HG02938 (cell line): ENCODE measurements at regions not wholly inside any gene's neighbourhood (a gene's known extent, or its start where the extent isn't known, plus 50 kb on each side); places are given as distances from the start of the nearest gene placed in this dataset.
A peak's percentile ranks its signal among the peaks of the same experiment; 100 is the strongest.

Source experiments
- ATAC-seq: cut with Tn5 transposase; IDR thresholded peaks from one replicate; pipeline ENCODE4 v1.9.1; 2021; ENCODE audit warnings: mild to moderate bottlenecking, moderate library complexity; ENCODE audit not compliant: unreplicated experiment

DNA sequence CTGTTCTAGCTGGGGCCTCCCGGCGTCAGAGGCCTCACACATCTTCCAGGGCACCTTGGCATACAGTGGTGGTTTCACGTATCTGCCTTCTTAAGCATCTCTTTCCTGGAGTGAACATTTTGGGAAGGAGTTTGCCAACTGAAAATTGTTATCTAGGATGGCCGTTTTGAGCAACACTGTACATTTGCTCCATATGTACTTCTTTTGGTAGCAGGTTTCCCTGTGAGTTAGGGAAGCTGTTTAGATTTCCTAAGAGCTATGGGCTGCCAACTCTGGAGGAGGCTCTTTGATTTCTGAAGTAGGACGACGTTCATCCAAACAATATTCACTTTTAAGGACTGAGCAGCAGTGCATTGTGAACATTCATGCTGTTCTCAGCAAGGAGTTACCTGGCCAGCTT, 665.9 kb downstream of the SQOR start:
- ATAC-seq = no peak

DNA sequence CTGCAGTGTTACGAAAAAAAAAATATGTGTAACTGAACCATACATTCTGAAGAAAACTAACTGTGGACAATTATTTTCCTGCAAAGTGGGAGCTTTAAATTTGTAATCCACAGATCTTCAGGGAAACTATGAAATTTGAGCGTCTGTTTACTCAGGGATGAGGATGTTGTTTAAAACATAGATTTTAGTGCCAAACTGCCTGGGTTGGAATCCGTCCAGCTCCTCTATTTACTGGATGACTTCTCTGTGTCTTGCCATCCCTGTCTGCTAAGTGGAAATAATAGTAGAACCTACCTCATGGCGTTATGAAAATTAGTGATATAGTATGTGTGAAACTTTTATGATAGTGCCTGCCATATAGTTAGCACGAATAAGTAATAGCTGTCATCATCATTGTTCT, 666.5 kb downstream of the SQOR start:
- no peak for ATAC-seq

- ATAC-seq = no peak
These were observed 667.0 kb downstream of the SQOR start for GRCh38 chr15:46301826-46302225.

DNA sequence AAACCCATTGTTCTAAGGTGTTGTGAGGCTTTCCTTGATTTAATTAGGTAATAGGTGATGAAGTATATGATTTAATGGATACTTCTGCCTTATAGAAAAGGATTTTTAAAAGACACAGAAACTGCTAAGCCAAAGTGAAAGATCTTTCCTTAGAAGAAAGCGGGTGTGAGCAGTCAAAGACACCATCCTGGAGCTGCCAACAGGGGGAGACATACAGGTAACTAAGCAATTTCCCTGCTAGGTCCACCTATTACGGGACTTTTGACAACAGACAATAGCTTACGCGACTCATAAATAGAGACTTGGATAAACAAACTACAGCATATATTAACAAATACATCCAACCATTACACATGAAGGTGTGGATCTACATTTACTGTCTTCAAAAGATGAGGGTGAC, 669.5 kb downstream of the SQOR start:
- ATAC-seq = no peak

DNA sequence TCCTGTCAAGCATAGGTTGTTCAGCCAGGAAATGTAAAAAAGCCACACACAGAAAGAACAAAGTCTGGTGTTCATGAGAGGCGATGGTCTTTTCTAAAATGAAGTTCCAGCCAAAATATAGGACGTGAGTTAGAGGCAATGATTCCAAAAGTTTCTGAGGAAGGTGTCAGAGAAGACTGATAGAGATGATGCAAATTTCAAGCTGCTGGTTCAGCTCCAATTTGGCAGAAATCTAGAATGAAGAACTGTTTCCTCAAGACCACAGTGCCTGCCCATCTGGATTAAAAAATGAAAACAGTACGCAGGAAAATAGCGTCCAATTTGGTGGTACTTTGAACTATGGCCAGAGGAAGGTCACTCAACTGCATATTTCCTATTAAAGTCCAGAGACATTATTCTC, 672.9 kb downstream of the SQOR start:
- no peak for ATAC-seq

GRCh38 chr15:46309914-46310313, 675.1 kb downstream of the SQOR start:
- ATAC-seq = no peak

- ATAC-seq = peak; percentile 94
These were observed 677.4 kb downstream of the SQOR start for GRCh38 chr15:46312133-46312740.

- no peak for ATAC-seq
These were observed 680.6 kb downstream of the SQOR start for GRCh38 chr15:46315434-46315833.

GRCh38 chr15:46316024-46316423, 681.2 kb downstream of the SQOR start:
- no peak for ATAC-seq

DNA sequence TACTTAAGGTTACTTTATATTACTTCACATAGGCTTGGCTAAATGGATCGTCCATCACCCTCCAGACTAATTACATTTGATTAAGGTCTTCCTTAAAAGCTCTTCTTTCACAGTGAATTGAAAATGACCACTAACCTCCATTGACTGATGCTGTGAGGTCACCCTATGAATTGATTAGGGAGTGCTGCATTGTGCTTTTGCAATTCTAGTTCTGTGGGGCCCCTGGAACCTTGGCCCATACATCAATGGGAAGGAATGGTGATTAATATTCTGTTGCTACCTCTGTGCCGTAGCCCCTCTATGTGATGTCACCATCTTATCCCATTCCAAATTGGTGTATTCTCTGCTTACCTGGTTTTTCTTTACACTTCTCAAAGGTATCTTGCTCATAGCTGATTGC, 682.2 kb downstream of the SQOR start:
- no peak for ATAC-seq

DNA sequence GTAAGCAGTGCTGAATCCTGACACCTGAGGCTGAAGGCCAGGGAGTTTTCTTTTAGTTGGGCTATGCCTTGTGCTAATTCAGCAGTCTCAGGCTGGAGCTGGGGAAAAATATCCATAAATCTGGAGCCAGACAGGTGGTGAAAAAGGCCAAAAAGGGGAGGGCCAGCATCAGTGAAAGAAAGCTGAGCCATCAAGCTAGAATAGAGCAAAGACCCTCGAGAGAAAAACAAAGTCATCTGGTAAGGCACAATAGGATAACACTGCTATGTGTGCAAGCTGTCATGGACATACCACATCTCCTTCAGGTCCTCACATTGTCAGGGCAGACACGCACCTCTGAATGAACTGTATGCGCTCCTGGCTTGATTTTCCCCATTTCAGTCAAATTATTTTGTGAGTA, 687.9 kb downstream of the SQOR start:
- ATAC-seq = no peak

DNA sequence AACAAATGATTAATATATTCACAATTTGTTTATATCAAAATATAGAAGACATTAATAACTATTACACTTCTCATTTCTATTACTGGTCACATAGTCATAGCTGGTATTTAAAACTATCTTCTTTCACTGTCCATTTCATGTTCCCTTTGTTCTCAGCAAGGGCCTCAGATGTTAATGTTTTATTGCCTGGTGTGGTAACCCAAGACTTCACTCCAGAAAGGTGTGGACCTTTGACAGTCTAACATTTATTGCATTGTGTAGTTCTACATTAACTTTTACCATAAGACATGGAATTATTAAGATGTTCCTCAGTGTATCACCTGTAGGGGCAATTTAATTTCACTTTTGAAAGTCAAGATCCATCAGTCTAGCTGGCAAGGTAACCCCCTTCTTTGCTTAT, 691.3 kb downstream of the SQOR start:
- ATAC-seq = no peak

- no peak for ATAC-seq
These were observed 694.0 kb downstream of the SQOR start for GRCh38 chr15:46328821-46329220.

- no peak for ATAC-seq
These were observed 695.0 kb downstream of the SQOR start for GRCh38 chr15:46329876-46330275.

DNA sequence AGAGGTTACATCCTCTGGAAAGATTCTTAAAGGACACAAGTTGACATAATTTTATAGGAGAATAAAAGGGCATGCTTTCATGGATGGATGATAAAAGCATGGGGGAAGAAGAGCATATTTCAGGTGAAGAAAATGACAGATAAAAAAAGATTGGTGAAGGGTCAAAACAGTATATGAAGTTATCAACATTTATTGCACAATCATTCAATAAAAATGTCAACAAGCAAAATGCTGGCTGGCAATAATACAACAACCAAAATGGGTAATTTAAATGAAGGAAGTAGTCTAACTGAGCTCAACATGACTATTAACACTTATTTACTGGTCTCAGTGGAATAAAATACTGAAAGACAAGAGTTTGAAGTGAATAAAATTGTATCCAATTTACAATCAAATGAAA, 696.7 kb downstream of the SQOR start:
- ATAC-seq = no peak

- ATAC-seq = no peak
These were observed 708.5 kb downstream of the SQOR start for GRCh38 chr15:46343196-46343935.

GRCh38 chr15:46344115-46344724, 709.4 kb downstream of the SQOR start:
- no peak for ATAC-seq

DNA sequence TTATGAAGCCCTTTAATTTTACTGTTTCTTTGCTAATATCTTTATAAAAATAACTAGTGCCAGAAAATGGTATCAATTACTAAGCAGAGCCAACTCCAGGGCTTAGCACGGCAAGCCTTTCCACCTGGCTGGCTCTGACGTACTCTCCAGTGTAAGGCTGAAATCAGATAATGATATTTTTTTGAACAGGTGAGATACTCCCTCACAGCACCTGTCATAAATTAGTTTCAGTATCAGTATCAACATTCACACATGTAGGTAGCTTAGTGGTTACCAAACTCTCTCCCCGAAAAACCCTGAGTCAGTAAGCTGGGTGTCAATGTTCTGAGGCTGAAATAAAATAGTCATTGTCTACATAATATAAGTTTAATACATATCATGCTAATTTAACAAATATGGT, 710.1 kb downstream of the SQOR start:
- ATAC-seq = no peak

DNA sequence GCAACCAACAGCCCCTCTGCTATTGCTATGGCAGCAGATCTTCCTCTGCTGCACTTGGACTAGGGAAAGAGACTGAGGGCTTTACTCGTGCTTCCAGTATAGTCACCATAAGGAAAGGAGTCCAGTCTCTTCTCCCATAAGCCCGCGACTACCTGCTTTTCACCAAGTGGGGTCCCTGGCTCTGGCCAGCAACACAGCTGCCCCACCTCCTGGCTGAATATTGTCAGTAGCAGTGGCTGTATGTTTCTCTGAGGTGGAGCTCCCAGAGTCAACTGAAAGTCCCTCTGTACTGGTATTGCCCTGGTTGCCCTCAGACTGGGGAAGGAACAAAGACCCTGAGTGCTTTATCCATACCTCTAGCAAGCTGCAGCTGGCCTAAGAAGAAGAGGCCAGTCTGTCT, 719.6 kb downstream of the SQOR start:
- no peak for ATAC-seq

DNA sequence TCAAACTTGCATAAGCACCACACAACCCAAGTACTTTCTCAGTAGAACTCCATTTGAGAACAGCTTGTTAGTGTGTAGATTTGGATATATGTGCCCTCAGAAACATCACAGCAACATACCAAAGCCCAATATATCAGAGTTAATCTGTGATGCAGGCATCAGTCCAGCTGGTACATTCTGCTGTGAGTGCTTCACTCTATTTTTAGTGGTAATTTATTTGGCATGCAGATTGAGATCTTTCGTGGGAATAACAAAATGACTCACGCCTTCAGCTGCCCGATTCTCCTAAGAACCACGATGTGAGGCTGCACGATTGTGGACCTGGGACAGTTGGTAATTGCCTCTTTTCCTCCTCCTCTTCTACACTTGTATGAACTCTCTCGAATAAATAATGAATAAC, 730.7 kb downstream of the SQOR start:
- ATAC-seq = no peak

- no peak for ATAC-seq
These were observed 731.7 kb downstream of the SQOR start for GRCh38 chr15:46366360-46367007.

- ATAC-seq = no peak
These were observed 749.1 kb downstream of the SQOR start for GRCh38 chr15:46383978-46384377.
